SK-N-SH treated with all-trans-retinoic acid at 6 μM for 48 hours (cell line): ENCODE measurements at regions not wholly inside any gene's neighbourhood (a gene's known extent, or its start where the extent isn't known, plus 50 kb on each side); places are given as distances from the start of the nearest gene placed in this dataset.

Experiments used
- ATAC-seq: fragments of 200-7000 bp; cut with Tn5 transposase; 3 replicates; pipeline ENCODE4 v1.9.1; 2020; ENCODE audit warnings: mild to moderate bottlenecking, moderate library complexity
- BACH2 ChIP-seq: fragments of 250-450 bp; sonication (Bioruptor Pico); IDR thresholded peaks from 2 replicates; pipeline ENCODE4 v1.9.0; 2021; ENCODE audit warnings: mild to moderate bottlenecking, borderline replicate concordance
- CSDC2 ChIP-seq: fragments of 250-450 bp; sonication (Bioruptor Pico); IDR thresholded peaks from 2 replicates; pipeline ENCODE4 v1.5.0; 2020; ENCODE audit warnings: mild to moderate bottlenecking, moderate library complexity
- ESRRG ChIP-seq: fragments of 250-450 bp; sonication (Bioruptor Pico); IDR thresholded peaks from 2 replicates; pipeline ENCODE4 v1.6.1; 2021; ENCODE audit warnings: mild to moderate bottlenecking
- GLIS3 ChIP-seq: fragments of 250-450 bp; sonication (Bioruptor Pico); IDR thresholded peaks from 2 replicates; pipeline ENCODE4 v1.5.0; 2020; ENCODE audit warnings: mild to moderate bottlenecking, moderate library complexity
- ISL1 ChIP-seq: fragments of 250-450 bp; sonication (Bioruptor Pico); IDR thresholded peaks from 2 replicates; pipeline ENCODE4 v2.1.2; 2022; ENCODE audit warnings: mild to moderate bottlenecking, moderate library complexity
- OSR1 ChIP-seq: fragments of 250-450 bp; sonication (Bioruptor Pico); IDR thresholded peaks from 2 replicates; pipeline ENCODE4 v1.8.0; 2022; ENCODE audit warnings: moderate library complexity, mild to moderate bottlenecking, inconsistent platforms
- PPARA ChIP-seq: fragments of 250-450 bp; sonication (Bioruptor Pico); IDR thresholded peaks from 2 replicates; pipeline ENCODE4 v1.5.0; 2020; ENCODE audit warnings: mild to moderate bottlenecking, borderline replicate concordance
- RARB ChIP-seq: fragments of 250-450 bp; sonication (Bioruptor Pico); IDR thresholded peaks from 2 replicates; pipeline ENCODE4 v1.8.0; 2021; ENCODE audit warnings: mild to moderate bottlenecking, moderate library complexity
- SNAI2 ChIP-seq: fragments of 250-450 bp; sonication (Bioruptor Pico); IDR thresholded peaks from 2 replicates; pipeline ENCODE4 v1.5.0; 2020; ENCODE audit warnings: mild to moderate bottlenecking, moderate library complexity
- TCF4 ChIP-seq: fragments of 250-450 bp; sonication (Bioruptor Pico); IDR thresholded peaks from 2 replicates; pipeline ENCODE4 v1.8.0; 2021; ENCODE audit warnings: mild to moderate bottlenecking, moderate library complexity, borderline replicate concordance
- ZFP3 ChIP-seq: fragments of 250-450 bp; sonication (Bioruptor Pico); IDR thresholded peaks from 2 replicates; pipeline ENCODE4 v1.5.0; 2020; ENCODE audit warnings: mild to moderate bottlenecking, moderate library complexity
- ZFP30 ChIP-seq: fragments of 450-650 bp; formaldehyde crosslinking; IDR thresholded peaks from 2 replicates; pipeline ENCODE4 v1.5.0; 2022; ENCODE audit warnings: mild to moderate bottlenecking, moderate library complexity
- ZNF565 ChIP-seq: fragments of 450-650 bp; formaldehyde crosslinking; conservative IDR thresholded peaks from 2 replicates; pipeline ENCODE4 v1.5.0; 2020; ENCODE audit warnings: low read depth, mild to moderate bottlenecking, moderate library complexity
- ZNF70 ChIP-seq: fragments of 450-650 bp; formaldehyde crosslinking; IDR thresholded peaks from 2 replicates; pipeline ENCODE4 v1.5.0; 2020; ENCODE audit warnings: mild to moderate bottlenecking, moderate library complexity
- ZNF8 ChIP-seq: fragments of 450-650 bp; formaldehyde crosslinking; IDR thresholded peaks from 2 replicates; pipeline ENCODE4 v1.5.0; 2020; ENCODE audit warnings: mild to moderate bottlenecking, moderate library complexity
- TF ChIP-seq, protein P1 (sequence below): fragments of 250-450 bp; sonication (Bioruptor Pico); IDR thresholded peaks from 2 replicates; pipeline ENCODE4 v1.5.1; 2020; ENCODE audit warnings: low read depth, mild to moderate bottlenecking, moderate library complexity
- TF ChIP-seq, protein P2 (sequence below): fragments of 250-450 bp; sonication (Bioruptor Pico); IDR thresholded peaks from 2 replicates; pipeline ENCODE4 v1.5.1; 2021; ENCODE audit warnings: mild to moderate bottlenecking, moderate library complexity
- TF ChIP-seq, protein P3 (sequence below): fragments of 250-450 bp; sonication (Bioruptor Pico); IDR thresholded peaks from 2 replicates; pipeline ENCODE4 v1.8.0; 2020; ENCODE audit warnings: mild to moderate bottlenecking, moderate library complexity, borderline replicate concordance
- TF ChIP-seq, protein P4 (sequence below): fragments of 250-450 bp; sonication (Bioruptor Pico); IDR thresholded peaks from 2 replicates; pipeline ENCODE4 v1.5.0; 2020; ENCODE audit warnings: mild to moderate bottlenecking, moderate library complexity
- TF ChIP-seq, protein P5 (sequence below): fragments of 250-450 bp; sonication (Bioruptor Pico); IDR thresholded peaks from 2 replicates; pipeline ENCODE4 v1.8.0; 2021; ENCODE audit warnings: low read depth, mild to moderate bottlenecking, moderate library complexity, borderline replicate concordance

DNA sequence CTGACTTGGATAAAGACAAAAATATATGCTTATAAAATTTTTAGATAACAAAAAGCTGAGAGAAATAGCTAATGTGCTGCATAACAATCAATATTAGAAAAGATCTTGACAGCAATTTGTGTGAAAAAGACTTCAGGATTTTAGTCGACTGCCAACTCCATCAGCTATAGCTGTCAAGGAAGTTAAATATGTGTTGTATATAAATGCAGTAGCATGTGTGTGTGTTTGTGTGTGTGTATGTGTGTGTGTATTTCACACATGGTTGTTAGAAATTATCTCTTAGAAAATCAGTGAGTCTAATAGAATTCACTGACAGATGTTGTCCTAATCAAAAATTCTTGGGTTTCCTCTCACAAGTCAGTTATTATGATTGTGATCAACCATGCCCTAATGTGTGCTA, 171.2 kb downstream of the CASP12 start:
- no peak for ATAC-seq
- TF ChIP-seq RARB (CRISPR knock-in tag) (no peak), ISL1 (CRISPR knock-in tag) (no peak), ZNF565 (CRISPR knock-in tag) (no peak), PPARA (CRISPR knock-in tag) (no peak), TCF4 (CRISPR knock-in tag) (no peak), SNAI2 (no peak), OSR1 (CRISPR knock-in tag) (no peak), ZFP3 (CRISPR knock-in tag) (no peak), ESRRG (CRISPR knock-in tag) (no peak)
- TF ChIP-seq, protein P1, sequence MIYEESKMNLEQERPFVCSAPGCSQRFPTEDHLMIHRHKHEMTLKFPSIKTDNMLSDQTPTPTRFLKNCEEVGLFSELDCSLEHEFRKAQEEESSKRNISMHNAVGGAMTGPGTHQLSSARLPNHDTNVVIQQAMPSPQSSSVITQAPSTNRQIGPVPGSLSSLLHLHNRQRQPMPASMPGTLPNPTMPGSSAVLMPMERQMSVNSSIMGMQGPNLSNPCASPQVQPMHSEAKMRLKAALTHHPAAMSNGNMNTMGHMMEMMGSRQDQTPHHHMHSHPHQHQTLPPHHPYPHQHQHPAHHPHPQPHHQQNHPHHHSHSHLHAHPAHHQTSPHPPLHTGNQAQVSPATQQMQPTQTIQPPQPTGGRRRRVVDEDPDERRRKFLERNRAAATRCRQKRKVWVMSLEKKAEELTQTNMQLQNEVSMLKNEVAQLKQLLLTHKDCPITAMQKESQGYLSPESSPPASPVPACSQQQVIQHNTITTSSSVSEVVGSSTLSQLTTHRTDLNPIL = no peak
- TF ChIP-seq, all 23 proteins: peak for 0

DNA sequence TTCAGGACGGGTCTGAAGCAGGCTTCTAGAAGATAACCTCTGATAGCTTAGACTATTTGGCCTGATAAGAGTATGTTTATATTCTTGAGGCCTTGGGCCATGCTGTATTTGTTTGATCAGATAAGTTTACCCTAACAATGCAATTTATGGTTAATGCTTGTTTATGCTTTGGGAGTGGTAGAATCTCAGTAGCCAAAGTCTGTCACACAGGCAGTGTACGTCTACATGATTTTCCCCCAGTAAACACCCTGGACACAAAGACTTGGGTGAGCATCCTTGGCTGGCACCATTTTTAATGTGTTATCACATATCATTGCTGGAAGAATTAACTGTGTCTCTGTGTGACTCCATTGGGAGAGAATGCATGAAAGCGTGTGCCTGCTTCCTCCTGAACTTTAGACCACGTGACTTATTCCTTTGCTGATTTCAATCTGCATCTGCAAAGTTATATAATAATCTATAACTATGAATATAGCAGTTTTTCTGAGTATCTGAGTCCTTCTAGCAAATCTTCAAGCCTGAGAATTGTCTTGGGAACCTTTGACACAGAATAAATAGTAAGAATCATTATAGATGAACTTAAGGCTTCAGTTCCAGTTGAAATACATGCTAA, 172.4 kb downstream of the CASP12 start:
- ATAC-seq = no peak

DNA sequence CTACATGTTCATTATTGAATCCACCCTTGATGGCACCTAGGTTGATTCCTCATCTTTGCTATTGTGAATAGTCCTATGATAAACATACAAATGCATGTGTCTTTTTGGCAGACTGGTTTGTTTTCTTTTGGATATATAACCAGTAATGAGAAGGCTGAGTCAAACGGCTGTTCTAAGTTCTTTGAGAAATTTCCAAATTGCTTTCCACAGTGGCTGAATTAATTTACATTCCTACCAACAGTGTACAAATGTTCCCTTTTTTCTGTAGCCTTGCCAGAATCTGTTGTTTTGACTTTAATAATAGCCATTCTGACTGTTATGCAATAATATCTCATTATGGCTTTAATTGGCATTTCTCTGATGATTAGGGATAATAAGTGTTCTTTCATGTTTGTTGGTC, 184.9 kb downstream of the CASP12 start:
- no peak for ATAC-seq
- TF ChIP-seq BACH2 (no peak), ZFP3 (CRISPR knock-in tag) (no peak), ZNF70 (CRISPR knock-in tag) (no peak), ZNF8 (no peak), RARB (CRISPR knock-in tag) (no peak), TCF4 (CRISPR knock-in tag) (no peak), PPARA (CRISPR knock-in tag) (no peak), ZNF565 (CRISPR knock-in tag) (no peak)
- TF ChIP-seq, protein P2, sequence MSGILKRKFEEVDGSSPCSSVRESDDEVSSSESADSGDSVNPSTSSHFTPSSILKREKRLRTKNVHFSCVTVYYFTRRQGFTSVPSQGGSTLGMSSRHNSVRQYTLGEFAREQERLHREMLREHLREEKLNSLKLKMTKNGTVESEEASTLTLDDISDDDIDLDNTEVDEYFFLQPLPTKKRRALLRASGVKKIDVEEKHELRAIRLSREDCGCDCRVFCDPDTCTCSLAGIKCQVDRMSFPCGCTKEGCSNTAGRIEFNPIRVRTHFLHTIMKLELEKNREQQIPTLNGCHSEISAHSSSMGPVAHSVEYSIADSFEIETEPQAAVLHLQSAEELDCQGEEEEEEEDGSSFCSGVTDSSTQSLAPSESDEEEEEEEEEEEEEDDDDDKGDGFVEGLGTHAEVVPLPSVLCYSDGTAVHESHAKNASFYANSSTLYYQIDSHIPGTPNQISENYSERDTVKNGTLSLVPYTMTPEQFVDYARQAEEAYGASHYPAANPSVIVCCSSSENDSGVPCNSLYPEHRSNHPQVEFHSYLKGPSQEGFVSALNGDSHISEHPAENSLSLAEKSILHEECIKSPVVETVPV = no peak

More for the DNA sequence above, 172.4 kb downstream of the CASP12 start:
- no peak for TF ChIP-seq GLIS3
- no peak for TF ChIP-seq RARB (CRISPR knock-in tag)
- TF ChIP-seq ZFP3 (CRISPR knock-in tag) = no peak
- TF ChIP-seq, protein P1 = no peak
- TF ChIP-seq CSDC2 = no peak
- no peak for TF ChIP-seq ZFP30 (CRISPR knock-in tag)
- TF ChIP-seq, protein P3, sequence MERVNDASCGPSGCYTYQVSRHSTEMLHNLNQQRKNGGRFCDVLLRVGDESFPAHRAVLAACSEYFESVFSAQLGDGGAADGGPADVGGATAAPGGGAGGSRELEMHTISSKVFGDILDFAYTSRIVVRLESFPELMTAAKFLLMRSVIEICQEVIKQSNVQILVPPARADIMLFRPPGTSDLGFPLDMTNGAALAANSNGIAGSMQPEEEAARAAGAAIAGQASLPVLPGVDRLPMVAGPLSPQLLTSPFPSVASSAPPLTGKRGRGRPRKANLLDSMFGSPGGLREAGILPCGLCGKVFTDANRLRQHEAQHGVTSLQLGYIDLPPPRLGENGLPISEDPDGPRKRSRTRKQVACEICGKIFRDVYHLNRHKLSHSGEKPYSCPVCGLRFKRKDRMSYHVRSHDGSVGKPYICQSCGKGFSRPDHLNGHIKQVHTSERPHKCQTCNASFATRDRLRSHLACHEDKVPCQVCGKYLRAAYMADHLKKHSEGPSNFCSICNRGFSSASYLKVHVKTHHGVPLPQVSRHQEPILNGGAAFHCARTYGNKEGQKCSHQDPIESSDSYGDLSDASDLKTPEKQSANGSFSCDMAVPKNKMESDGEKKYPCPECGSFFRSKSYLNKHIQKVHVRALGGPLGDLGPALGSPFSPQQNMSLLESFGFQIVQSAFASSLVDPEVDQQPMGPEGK = no peak
- TF ChIP-seq, protein P4, sequence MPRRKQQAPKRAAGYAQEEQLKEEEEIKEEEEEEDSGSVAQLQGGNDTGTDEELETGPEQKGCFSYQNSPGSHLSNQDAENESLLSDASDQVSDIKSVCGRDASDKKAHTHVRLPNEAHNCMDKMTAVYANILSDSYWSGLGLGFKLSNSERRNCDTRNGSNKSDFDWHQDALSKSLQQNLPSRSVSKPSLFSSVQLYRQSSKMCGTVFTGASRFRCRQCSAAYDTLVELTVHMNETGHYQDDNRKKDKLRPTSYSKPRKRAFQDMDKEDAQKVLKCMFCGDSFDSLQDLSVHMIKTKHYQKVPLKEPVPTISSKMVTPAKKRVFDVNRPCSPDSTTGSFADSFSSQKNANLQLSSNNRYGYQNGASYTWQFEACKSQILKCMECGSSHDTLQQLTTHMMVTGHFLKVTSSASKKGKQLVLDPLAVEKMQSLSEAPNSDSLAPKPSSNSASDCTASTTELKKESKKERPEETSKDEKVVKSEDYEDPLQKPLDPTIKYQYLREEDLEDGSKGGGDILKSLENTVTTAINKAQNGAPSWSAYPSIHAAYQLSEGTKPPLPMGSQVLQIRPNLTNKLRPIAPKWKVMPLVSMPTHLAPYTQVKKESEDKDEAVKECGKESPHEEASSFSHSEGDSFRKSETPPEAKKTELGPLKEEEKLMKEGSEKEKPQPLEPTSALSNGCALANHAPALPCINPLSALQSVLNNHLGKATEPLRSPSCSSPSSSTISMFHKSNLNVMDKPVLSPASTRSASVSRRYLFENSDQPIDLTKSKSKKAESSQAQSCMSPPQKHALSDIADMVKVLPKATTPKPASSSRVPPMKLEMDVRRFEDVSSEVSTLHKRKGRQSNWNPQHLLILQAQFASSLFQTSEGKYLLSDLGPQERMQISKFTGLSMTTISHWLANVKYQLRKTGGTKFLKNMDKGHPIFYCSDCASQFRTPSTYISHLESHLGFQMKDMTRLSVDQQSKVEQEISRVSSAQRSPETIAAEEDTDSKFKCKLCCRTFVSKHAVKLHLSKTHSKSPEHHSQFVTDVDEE = no peak
- TF ChIP-seq, protein P5, sequence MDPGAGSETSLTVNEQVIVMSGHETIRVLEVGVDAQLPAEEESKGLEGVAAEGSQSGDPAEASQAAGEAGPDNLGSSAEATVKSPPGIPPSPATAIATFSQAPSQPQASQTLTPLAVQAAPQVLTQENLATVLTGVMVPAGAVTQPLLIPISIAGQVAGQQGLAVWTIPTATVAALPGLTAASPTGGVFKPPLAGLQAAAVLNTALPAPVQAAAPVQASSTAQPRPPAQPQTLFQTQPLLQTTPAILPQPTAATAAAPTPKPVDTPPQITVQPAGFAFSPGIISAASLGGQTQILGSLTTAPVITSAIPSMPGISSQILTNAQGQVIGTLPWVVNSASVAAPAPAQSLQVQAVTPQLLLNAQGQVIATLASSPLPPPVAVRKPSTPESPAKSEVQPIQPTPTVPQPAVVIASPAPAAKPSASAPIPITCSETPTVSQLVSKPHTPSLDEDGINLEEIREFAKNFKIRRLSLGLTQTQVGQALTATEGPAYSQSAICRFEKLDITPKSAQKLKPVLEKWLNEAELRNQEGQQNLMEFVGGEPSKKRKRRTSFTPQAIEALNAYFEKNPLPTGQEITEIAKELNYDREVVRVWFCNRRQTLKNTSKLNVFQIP (CRISPR knock-in tag) = no peak
- TF ChIP-seq BACH2 = no peak
- TF ChIP-seq TCF4 (CRISPR knock-in tag) = no peak
- no peak for TF ChIP-seq ISL1 (CRISPR knock-in tag)
- no peak for TF ChIP-seq ZNF70 (CRISPR knock-in tag)
- TF ChIP-seq PPARA (CRISPR knock-in tag) = no peak
- TF ChIP-seq ZNF565 (CRISPR knock-in tag) = no peak
